ENCODE measurements at regions not wholly inside any gene's neighbourhood (a gene's known extent, or its start where the extent isn't known, plus 50 kb on each side); places are given as distances from the start of the nearest gene placed in this dataset.
A peak's percentile ranks its signal among the peaks of the same experiment; 100 is the strongest.

GRCh38 chr4:128560754-128561495 is 248.6 kb upstream of the JADE1 start:
- Mint-ChIP-seq H3K4me3 (no peak overlapping the region), H3K36me3 (ENCODE audit: low read depth) (no peaks in the 10 kb centered on the region), H3K9me3 (no peaks in the 10 kb centered on the region), H3K27ac (peak overlapping the region in 2 of 3 experiments; percentile 2 to 57), H3K27me3 (ENCODE audit: low read depth) (no peaks in the 10 kb centered on the region), H3K4me1 (peaks cover 35% of the 10 kb centered on the region)
- TF ChIP-seq CTCF (IDR thresholded peaks at IDR 0.05; ENCODE audit: unreplicated experiment in 3 of 3), result no peak

- Mint-ChIP-seq H3K36me3 (ENCODE audit: low read depth) (no peaks in the 10 kb centered on the region), H3K9me3 (no peaks in the 10 kb centered on the region), H3K4me1 (peaks cover 36% of the 10 kb centered on the region), H3K4me3 (no peak overlapping the region), H3K27me3 (ENCODE audit: low read depth) (no peaks in the 10 kb centered on the region), H3K27ac (peak overlapping the region; percentile 70 to 90 (median 79))
- TF ChIP-seq CTCF (IDR thresholded peaks at IDR 0.05; ENCODE audit: unreplicated experiment in 3 of 3), result no peak
Observed at GRCh38 chr4:128558896-128559679, 250.4 kb upstream of the JADE1 start.

- no peak overlapping the region for H3K27ac Mint-ChIP-seq
- H3K4me3 Mint-ChIP-seq, result no peak overlapping the region
- peaks cover 8% of the 10 kb centered on the region for H3K27me3 Mint-ChIP-seq (ENCODE audit: low read depth)
- TF ChIP-seq CTCF (IDR thresholded peaks at IDR 0.05; ENCODE audit: unreplicated experiment in 3 of 3), result no peak
- H3K36me3 Mint-ChIP-seq (ENCODE audit: low read depth), result no peaks in the 10 kb centered on the region
- H3K4me1 Mint-ChIP-seq, result peaks cover 53% of the 10 kb centered on the region
- no peaks in the 10 kb centered on the region for H3K9me3 Mint-ChIP-seq
Observed at GRCh38 chr4:128556756-128557155, 252.7 kb upstream of the JADE1 start.

GRCh38 chr4:128553686-128554515 is 255.6 kb upstream of the JADE1 start:
- H3K9me3 Mint-ChIP-seq, result peaks cover 2% of the 10 kb centered on the region
- H3K27ac Mint-ChIP-seq, result peak overlapping the region; percentile 95 to 98 (median 98)
- H3K4me1 Mint-ChIP-seq, result peaks cover 36% of the 10 kb centered on the region
- TF ChIP-seq CTCF (IDR thresholded peaks at IDR 0.05; ENCODE audit: unreplicated experiment in 3 of 3), result no peak
- H3K36me3 Mint-ChIP-seq (ENCODE audit: low read depth), result no peaks in the 10 kb centered on the region
- peaks cover 8% of the 10 kb centered on the region for H3K27me3 Mint-ChIP-seq (ENCODE audit: low read depth)
- H3K4me3 Mint-ChIP-seq, result peak overlapping the region; percentile 80 to 90 (median 87)

GRCh38 chr4:128552586-128552907 is 257.0 kb upstream of the JADE1 start:
- H3K4me1 Mint-ChIP-seq, result peaks cover 33% of the 10 kb centered on the region
- no peaks in the 10 kb centered on the region for H3K36me3 Mint-ChIP-seq (ENCODE audit: low read depth)
- peaks cover 2% of the 10 kb centered on the region for H3K9me3 Mint-ChIP-seq
- H3K27me3 Mint-ChIP-seq (ENCODE audit: low read depth), result peaks cover 8% of the 10 kb centered on the region
- H3K27ac Mint-ChIP-seq, result peak overlapping the region; percentile 95 to 98 (median 98)
- peak overlapping the region; percentile 80 to 90 (median 87) for H3K4me3 Mint-ChIP-seq
- no peak for TF ChIP-seq CTCF (IDR thresholded peaks at IDR 0.05; ENCODE audit: unreplicated experiment in 3 of 3)
